ENCODE measurements at regions not wholly inside any gene's neighbourhood (a gene's known extent, or its start where the extent isn't known, plus 50 kb on each side); places are given as distances from the start of the nearest gene placed in this dataset.
"Not testable (repeated sequence)": the region's sequence is repeated elsewhere in the genome, so short reads cannot be mapped to it uniquely, and the experiment has no call there.

- Histone ChIP-seq H3K27me3 (ENCODE audit: control insufficient read depth, insufficient read depth, low read length) (no peaks in the 10 kb centered on the region), H3K27ac (ENCODE audit: insufficient read depth, low read length, poor library complexity, severe bottlenecking) (no peak overlapping the region), H3K4me1 (ENCODE audit: control insufficient read depth, insufficient read depth, low read length, poor library complexity, severe bottlenecking) (no peaks in the 10 kb centered on the region), H3K9me3 (ENCODE audit: control insufficient read depth in 2 of 2, low read length in 2 of 2) (peaks cover 0 to 3% of the 10 kb centered on the region in 2 experiments), H3K4me3 (ENCODE audit: low read depth, low read length) (no peak overlapping the region), H3K36me3 (ENCODE audit: control insufficient read depth, insufficient read depth, low read length) (no peaks in the 10 kb centered on the region)
- Mint-ChIP-seq H3K4me1 (peaks cover 0 to 4% (median 0%) of the 10 kb centered on the region in 4 donors), H3K36me3 (peaks cover 3% of the 10 kb centered on the region), H3K9me3 (peaks cover 0 to 9% (median 0%) of the 10 kb centered on the region in 7 donors), H3K27me3 (no peaks in the 10 kb centered on the region), H3K4me3 (peak overlapping the region in 1 of 4 donors; percentile 59), H3K27ac (no peak overlapping the region)
- DNase-seq (no peak), ATAC-seq (ENCODE audit: low read depth in 2 of 2) (no peak)
These were observed 384.4 kb upstream of the KLF6 start for GRCh38 chr10:4169448-4169847.

GRCh38 chr10:4167216-4167615, 382.2 kb upstream of the KLF6 start:
- H3K36me3 ChIP-seq (ENCODE audit: control insufficient read depth, insufficient read depth, low read length), result no peaks in the 10 kb centered on the region
- peaks cover 0 to 4% (median 0%) of the 10 kb centered on the region in 4 donors for H3K4me1 Mint-ChIP-seq
- peaks cover 0 to 3% of the 10 kb centered on the region in 2 experiments for H3K9me3 ChIP-seq (ENCODE audit: control insufficient read depth in 2 of 2, low read length in 2 of 2)
- peaks cover 0 to 4% (median 0%) of the 10 kb centered on the region in 7 donors for H3K9me3 Mint-ChIP-seq
- DNase-seq (no peak), ATAC-seq (ENCODE audit: low read depth in 2 of 2) (no peak)
- no peaks in the 10 kb centered on the region for H3K4me1 ChIP-seq (ENCODE audit: control insufficient read depth, insufficient read depth, low read length, poor library complexity, severe bottlenecking)
- no peak overlapping the region for H3K4me3 Mint-ChIP-seq
- H3K27me3 ChIP-seq (ENCODE audit: control insufficient read depth, insufficient read depth, low read length), result no peaks in the 10 kb centered on the region
- no peak overlapping the region for H3K4me3 ChIP-seq (ENCODE audit: low read depth, low read length)
- H3K27me3 Mint-ChIP-seq, result no peaks in the 10 kb centered on the region
- H3K27ac Mint-ChIP-seq, result no peak overlapping the region
- no peak overlapping the region for H3K27ac ChIP-seq (ENCODE audit: insufficient read depth, low read length, poor library complexity, severe bottlenecking)
- peaks cover 3% of the 10 kb centered on the region for H3K36me3 Mint-ChIP-seq

- ATAC-seq (ENCODE audit: low read depth in 2 of 2), result no peak
These were observed 377.7 kb upstream of the KLF6 start for GRCh38 chr10:4162571-4163286.

GRCh38 chr10:4159173-4159572, 374.2 kb upstream of the KLF6 start:
- Mint-ChIP-seq H3K27ac (peak overlapping the region in 1 of 3 donors; percentile 13), H3K36me3 (no peaks in the 10 kb centered on the region), H3K4me1 (peaks cover 3 to 11% (median 10%) of the 10 kb centered on the region in 4 donors), H3K27me3 (peaks cover 4% of the 10 kb centered on the region), H3K9me3 (no peaks in the 10 kb centered on the region), H3K4me3 (peak overlapping the region in 1 of 4 donors; percentile 17)
- H3K4me1 ChIP-seq (ENCODE audit: control insufficient read depth, insufficient read depth, low read length, poor library complexity, severe bottlenecking), result peaks cover 4% of the 10 kb centered on the region
- H3K9me3 ChIP-seq (ENCODE audit: control insufficient read depth in 2 of 2, low read length in 2 of 2), result no peaks in the 10 kb centered on the region
- H3K27ac ChIP-seq (ENCODE audit: insufficient read depth, low read length, poor library complexity, severe bottlenecking), result no peak overlapping the region
- no peaks in the 10 kb centered on the region for H3K27me3 ChIP-seq (ENCODE audit: control insufficient read depth, insufficient read depth, low read length)
- DNase-seq (no peak), ATAC-seq (ENCODE audit: low read depth in 2 of 2) (no peak)
- H3K36me3 ChIP-seq (ENCODE audit: control insufficient read depth, insufficient read depth, low read length), result no peaks in the 10 kb centered on the region
- no peak overlapping the region for H3K4me3 ChIP-seq (ENCODE audit: low read depth, low read length)

More at GRCh38 chr10:4162571-4163286, 377.7 kb upstream of the KLF6 start:
- no peaks in the 10 kb centered on the region for H3K36me3 Mint-ChIP-seq
- peaks cover 0 to 3% (median 0%) of the 10 kb centered on the region in 4 donors for H3K4me1 Mint-ChIP-seq
- Histone ChIP-seq H3K36me3 (ENCODE audit: control insufficient read depth, insufficient read depth, low read length) (no peaks in the 10 kb centered on the region), H3K27ac (ENCODE audit: insufficient read depth, low read length, poor library complexity, severe bottlenecking) (no peak overlapping the region), H3K27me3 (ENCODE audit: control insufficient read depth, insufficient read depth, low read length) (no peaks in the 10 kb centered on the region), H3K4me1 (ENCODE audit: control insufficient read depth, insufficient read depth, low read length, poor library complexity, severe bottlenecking) (no peaks in the 10 kb centered on the region), H3K9me3 (ENCODE audit: control insufficient read depth in 2 of 2, low read length in 2 of 2) (no peaks in the 10 kb centered on the region), H3K4me3 (ENCODE audit: low read depth, low read length) (no peak overlapping the region)
- no peak overlapping the region for H3K4me3 Mint-ChIP-seq
- DNase-seq, result no peak
- H3K9me3 Mint-ChIP-seq, result peaks cover 0 to 2% (median 0%) of the 10 kb centered on the region in 7 donors
- H3K27ac Mint-ChIP-seq, result no peak overlapping the region
- H3K27me3 Mint-ChIP-seq, result peaks cover 4% of the 10 kb centered on the region

GRCh38 chr10:4154191-4154715, 369.2 kb upstream of the KLF6 start:
- peaks cover 5 to 17% (median 14%) of the 10 kb centered on the region in 4 donors for H3K4me1 Mint-ChIP-seq
- peaks cover under 1% of the 10 kb centered on the region for H3K27me3 Mint-ChIP-seq
- DNase-seq, result peak in 2 of 3 donors; percentile 24 to 42
- H3K36me3 Mint-ChIP-seq, result no peaks in the 10 kb centered on the region
- Histone ChIP-seq H3K4me1 (ENCODE audit: control insufficient read depth, insufficient read depth, low read length, poor library complexity, severe bottlenecking) (peaks cover 9% of the 10 kb centered on the region), H3K27me3 (ENCODE audit: control insufficient read depth, insufficient read depth, low read length) (no peaks in the 10 kb centered on the region), H3K27ac (ENCODE audit: insufficient read depth, low read length, poor library complexity, severe bottlenecking) (no peak overlapping the region), H3K9me3 (ENCODE audit: control insufficient read depth in 2 of 2, low read length in 2 of 2) (no peaks in the 10 kb centered on the region), H3K4me3 (ENCODE audit: low read depth, low read length) (no peak overlapping the region), H3K36me3 (ENCODE audit: control insufficient read depth, insufficient read depth, low read length) (no peaks in the 10 kb centered on the region)
- H3K4me3 Mint-ChIP-seq, result no peak overlapping the region
- H3K9me3 Mint-ChIP-seq, result peaks cover 0 to 1% (median 0%) of the 10 kb centered on the region in 7 donors
- ATAC-seq (ENCODE audit: low read depth in 2 of 2), result peak; percentile 55 to 63
- no peak overlapping the region for H3K27ac Mint-ChIP-seq

GRCh38 chr10:4151466-4151865, 366.5 kb upstream of the KLF6 start:
- H3K27ac ChIP-seq (ENCODE audit: insufficient read depth, low read length, poor library complexity, severe bottlenecking), result no peak overlapping the region
- no peak overlapping the region for H3K4me3 Mint-ChIP-seq
- H3K4me1 Mint-ChIP-seq, result peaks cover 5 to 17% (median 14%) of the 10 kb centered on the region in 4 donors
- no peak overlapping the region for H3K4me3 ChIP-seq (ENCODE audit: low read depth, low read length)
- no peak for ATAC-seq (ENCODE audit: low read depth in 2 of 2)
- no peaks in the 10 kb centered on the region for H3K9me3 ChIP-seq (ENCODE audit: control insufficient read depth in 2 of 2, low read length in 2 of 2)
- H3K36me3 ChIP-seq (ENCODE audit: control insufficient read depth, insufficient read depth, low read length), result no peaks in the 10 kb centered on the region
- H3K27me3 ChIP-seq (ENCODE audit: control insufficient read depth, insufficient read depth, low read length), result no peaks in the 10 kb centered on the region
- H3K36me3 Mint-ChIP-seq, result no peaks in the 10 kb centered on the region
- peaks cover 1% of the 10 kb centered on the region for H3K27me3 Mint-ChIP-seq
- peak in 1 of 3 donors; percentile 12 for DNase-seq
- H3K27ac Mint-ChIP-seq, result no peak overlapping the region
- H3K4me1 ChIP-seq (ENCODE audit: control insufficient read depth, insufficient read depth, low read length, poor library complexity, severe bottlenecking), result peaks cover 9% of the 10 kb centered on the region
- H3K9me3 Mint-ChIP-seq, result peaks cover 0 to 3% (median 0%) of the 10 kb centered on the region in 7 donors

GRCh38 chr10:4150676-4151075, 365.7 kb upstream of the KLF6 start:
- Mint-ChIP-seq H3K4me1 (peaks cover 5 to 17% (median 14%) of the 10 kb centered on the region in 4 donors), H3K36me3 (no peaks in the 10 kb centered on the region), H3K4me3 (no peak overlapping the region), H3K9me3 (peaks cover 0 to 5% (median 0%) of the 10 kb centered on the region in 7 donors), H3K27ac (no peak overlapping the region), H3K27me3 (peaks cover 5% of the 10 kb centered on the region)
- H3K4me1 ChIP-seq (ENCODE audit: control insufficient read depth, insufficient read depth, low read length, poor library complexity, severe bottlenecking), result peaks cover 9% of the 10 kb centered on the region
- no peak overlapping the region for H3K27ac ChIP-seq (ENCODE audit: insufficient read depth, low read length, poor library complexity, severe bottlenecking)
- H3K27me3 ChIP-seq (ENCODE audit: control insufficient read depth, insufficient read depth, low read length), result no peaks in the 10 kb centered on the region
- no peaks in the 10 kb centered on the region for H3K36me3 ChIP-seq (ENCODE audit: control insufficient read depth, insufficient read depth, low read length)
- ATAC-seq (ENCODE audit: low read depth in 2 of 2), result no peak
- no peak for DNase-seq
- no peaks in the 10 kb centered on the region for H3K9me3 ChIP-seq (ENCODE audit: control insufficient read depth in 2 of 2, low read length in 2 of 2)
- H3K4me3 ChIP-seq (ENCODE audit: low read depth, low read length), result no peak overlapping the region

GRCh38 chr10:4149460-4149859, 364.5 kb upstream of the KLF6 start:
- not testable (repeated sequence) for H3K4me1 ChIP-seq (ENCODE audit: control insufficient read depth, insufficient read depth, low read length, poor library complexity, severe bottlenecking); H3K4me3 Mint-ChIP-seq; H3K27me3 Mint-ChIP-seq; DNase-seq; H3K4me1 Mint-ChIP-seq; H3K9me3 ChIP-seq (ENCODE audit: control insufficient read depth in 2 of 2, low read length in 2 of 2); H3K4me3 ChIP-seq (ENCODE audit: low read depth, low read length); H3K27ac Mint-ChIP-seq; ATAC-seq (ENCODE audit: low read depth in 2 of 2); H3K27me3 ChIP-seq (ENCODE audit: control insufficient read depth, insufficient read depth, low read length); H3K27ac ChIP-seq (ENCODE audit: insufficient read depth, low read length, poor library complexity, severe bottlenecking); H3K36me3 ChIP-seq (ENCODE audit: control insufficient read depth, insufficient read depth, low read length); H3K36me3 Mint-ChIP-seq; H3K9me3 Mint-ChIP-seq

Measured in CD4-positive, CD25-positive, alpha-beta regulatory T cell (primary cell).